Inflammatory macrophage treated with lipopolysaccharide for 1 hour (primary cell): ENCODE measurements at regions not wholly inside any gene's neighbourhood (a gene's known extent, or its start where the extent isn't known, plus 50 kb on each side); places are given as distances from the start of the nearest gene placed in this dataset.

Source experiments
- DNase-seq, 2 donors: peaks; one replicate each; pipeline ENCODE4 v3.0.0-alpha.2; 2020 to 2022

DNA sequence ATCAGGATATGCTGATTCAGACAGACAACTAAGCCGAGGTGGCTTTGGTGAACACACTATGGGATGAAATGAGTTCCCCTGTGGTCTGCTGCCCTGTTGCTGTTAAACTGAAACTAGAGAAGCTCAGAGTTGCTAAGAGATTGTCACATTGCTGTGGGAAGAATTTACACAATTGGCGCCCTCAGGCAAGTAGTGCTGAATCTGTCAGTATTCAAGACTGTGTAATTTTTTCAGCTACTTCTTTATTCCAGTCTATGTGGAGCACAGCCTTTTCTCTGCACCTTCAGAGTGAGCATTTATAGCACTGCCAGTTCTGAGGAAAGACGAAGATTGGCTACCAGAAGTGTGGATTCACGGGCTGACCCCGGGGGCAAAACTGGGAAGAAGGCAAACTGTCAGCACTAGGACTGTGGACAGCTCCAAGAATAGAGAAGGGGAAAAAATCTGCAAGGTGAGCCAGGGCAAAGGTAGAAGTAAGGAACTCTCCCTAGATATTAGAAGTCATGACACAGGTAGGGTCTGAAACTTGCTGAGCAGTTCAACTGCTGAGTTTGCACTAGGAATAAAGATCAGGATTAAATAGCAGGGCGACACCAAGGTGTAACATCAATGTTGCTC lies 218.8 kb upstream of the TMPO start:
- DNase-seq, result no peak

DNA sequence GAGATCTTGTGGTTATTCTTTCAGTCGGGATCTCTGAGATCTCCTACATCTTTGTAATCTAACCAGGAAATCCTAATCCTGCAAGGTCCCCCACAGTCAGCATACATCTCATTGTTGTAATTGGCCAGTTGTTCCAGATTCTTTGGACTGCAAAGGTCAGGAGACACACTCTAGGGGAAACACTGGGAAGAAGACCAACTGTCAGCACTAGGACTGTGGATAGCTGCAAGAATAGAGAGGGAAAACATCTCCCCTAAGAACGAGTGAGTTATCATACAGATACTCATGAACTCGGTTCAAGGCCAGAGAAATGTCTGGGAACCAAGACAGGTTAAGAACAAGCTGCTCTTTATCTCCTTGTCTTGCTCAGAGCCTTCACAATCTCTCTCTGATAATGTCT lies 217.9 kb upstream of the TMPO start:
- DNase-seq, result no peak

DNA sequence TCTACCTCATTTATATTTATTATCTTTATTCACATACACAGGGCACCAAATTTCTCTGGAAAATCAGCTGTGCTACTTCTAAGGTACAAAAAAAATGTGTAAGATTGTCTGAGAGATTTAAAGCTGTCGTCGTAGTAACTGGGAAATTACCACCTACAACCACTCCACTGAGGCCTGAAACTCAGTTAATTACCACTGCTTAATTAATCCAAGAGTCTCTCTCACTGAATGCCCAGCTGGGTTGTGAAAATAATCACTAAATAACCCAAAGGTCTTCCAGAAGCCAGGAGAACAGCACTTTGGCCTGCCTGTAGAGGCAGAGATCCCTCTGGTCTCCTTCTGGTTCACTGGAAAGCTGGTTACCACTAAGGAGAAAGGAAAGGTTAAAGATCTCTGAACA lies 207.2 kb upstream of the TMPO start:
- DNase-seq, result no peak

DNA sequence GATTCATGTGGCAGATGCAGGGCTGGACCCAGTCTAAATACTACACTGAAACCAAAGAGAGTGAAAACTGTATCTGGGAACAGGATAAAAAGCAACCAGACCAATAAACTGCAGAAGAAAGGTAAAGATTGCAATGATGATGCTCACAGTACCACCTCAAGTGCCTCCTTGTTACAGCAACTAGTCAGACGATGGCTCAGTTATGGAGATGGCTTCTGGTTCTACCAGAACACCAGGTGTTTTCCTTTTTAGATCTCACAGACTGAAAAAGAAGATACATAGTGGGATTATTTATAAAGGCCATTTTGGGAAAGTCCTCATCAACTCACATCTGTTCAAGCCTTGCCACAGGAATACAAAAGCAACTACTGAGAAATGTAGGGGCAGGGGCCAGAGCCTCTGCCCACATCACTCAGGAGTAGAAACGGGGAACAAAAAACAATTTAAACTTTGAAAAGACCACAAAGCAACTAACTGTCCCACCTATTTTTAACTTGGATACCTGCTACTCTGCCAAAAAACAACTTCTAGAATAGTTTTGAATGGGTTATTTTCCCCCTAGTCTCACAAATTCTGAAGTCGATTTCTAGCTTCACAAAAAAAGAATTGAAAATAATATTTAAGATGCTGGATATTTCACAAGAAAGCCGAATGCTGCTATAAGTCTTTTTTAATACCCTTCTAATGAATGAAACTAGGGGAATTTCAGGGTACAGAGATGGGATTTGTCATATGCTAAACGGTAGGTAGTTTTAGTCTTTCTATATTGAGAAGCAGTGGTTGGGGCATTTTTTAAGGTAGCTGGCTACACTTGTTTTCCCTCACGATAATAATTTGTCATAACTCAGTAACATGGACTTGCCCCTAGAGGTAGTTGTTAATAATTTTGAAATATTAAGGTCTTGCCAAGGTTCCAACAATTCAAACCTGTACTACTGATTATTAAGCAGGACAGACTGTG lies 197.2 kb upstream of the TMPO start:
- no peak for DNase-seq

DNA sequence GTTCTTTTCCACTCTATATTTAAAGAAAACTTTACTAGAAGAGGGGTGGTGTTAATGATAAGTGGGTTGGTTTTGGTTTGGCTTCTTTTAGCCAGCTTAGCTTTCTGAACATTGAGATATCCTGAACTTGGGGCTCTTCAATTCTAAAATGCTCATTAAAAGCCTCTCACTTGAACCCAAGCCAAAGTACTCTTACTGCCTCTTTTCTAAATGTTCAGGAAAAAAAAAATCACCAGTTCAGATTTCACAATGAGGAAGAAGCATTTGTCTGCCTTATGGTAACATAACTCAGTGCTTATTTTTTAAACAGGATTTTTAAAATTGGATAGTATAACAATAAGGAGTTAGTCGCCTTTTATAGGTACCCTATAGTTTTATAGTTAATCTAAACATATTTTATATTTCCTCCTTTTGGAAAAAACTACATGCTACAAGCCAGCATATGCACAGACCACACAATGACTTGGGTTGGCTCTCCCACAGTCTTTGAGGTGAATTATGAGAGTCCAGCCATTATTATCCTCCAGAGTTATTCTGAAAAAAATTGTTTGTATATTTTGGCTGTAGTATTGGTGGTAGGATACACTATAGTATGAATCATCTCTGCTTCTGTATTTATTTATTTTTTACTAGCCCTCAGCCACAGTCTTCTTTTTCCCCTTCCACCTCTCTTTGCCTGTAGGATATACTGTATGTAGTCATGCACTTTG lies 195.5 kb upstream of the TMPO start:
- DNase-seq, result no peak

DNA sequence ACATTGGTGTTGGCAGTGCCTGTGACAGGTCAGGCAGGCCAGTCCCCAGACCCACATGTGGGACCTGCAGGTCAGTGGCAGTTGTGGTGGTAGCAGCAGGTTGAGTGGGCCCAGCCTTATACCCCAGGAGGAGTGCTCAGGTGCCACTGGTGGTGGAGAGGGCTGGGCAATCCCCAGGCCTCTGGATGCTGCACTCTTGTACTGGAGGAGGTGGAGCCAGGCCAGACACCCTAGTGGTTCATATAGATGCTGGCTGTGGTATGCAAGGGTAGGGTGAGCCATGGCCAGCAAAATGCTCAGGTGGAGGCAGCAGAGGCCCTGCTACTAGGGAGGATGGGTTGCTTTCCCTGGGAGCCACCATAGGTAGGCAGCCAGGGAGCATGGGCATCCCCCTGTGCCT lies 190.4 kb upstream of the TMPO start:
- no peak for DNase-seq

DNA sequence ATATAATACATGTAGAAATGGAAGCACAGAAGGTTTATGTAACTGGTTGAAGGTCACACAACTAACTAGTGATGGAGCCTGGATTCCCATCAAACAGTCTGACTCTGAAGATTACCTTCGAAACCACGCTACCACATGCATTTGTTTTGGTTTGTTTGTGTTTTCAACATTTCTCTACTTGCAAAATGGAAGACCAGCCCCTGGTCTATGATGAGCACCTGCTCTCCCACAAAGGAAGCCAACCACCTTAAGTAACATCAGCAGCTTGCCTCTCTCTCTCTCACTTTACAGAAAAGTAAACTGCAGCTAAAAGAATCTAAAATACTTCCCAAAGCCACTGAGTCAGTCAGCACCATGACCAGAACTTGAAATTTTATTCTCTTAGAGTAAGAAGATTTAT lies 186.9 kb upstream of the TMPO start:
- no peak for DNase-seq

DNA sequence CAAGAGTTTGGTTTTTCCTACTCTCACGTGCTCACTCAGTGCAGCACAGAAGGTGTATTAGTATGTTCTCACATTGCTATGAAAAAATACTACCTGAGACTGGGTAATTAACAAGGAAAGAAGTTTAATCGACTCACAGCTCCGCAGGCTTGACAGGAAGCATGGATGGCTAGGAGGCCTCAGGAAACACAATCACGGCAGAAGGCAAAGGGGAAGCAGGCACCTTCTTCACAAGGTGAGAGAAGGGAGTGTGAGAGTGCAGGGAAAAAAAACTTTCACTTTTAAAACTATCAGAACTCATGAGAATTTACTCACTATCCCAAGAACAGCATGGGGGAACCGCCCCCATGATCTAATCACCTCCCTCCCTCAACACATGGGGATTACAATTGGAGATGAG lies 185.8 kb upstream of the TMPO start:
- no peak for DNase-seq

DNA sequence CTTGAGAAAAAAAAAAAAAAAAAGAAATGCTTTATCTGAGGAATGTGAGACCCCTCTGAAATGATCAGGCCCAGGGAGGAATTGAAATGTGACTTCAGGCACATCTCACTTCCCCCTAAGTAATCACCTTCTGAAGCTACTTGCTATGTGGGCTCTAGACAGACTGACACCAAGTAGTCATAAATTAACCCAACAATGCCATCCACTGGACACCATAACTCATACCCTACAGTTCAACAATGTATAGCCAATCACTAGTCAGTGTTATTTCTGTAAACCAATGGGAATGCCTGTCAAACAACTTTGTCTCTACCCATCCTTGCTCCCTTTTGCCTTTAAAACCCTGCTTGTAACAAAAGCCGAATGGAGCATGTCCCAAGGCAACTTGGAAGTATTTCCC lies 182.7 kb upstream of the TMPO start:
- no peak for DNase-seq

DNA sequence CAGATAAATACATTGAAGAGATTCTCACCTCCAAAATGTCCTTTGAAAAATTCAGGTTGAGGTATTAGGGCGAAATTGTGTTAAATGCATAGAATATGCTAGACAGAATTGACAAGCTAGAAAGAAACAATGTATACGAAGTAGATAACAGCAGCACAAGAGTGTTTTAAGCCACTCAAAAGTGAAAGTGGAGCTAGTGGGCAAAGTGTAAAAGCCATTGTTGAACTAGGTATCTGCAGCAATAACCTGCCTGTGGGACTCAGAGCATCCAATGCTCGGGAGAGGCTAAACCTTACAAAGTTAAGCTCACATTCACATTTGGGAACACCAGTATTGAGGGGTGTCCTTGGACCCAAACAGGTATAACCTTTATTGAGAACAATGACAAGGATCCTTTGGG lies 180.6 kb upstream of the TMPO start:
- no peak for DNase-seq

DNA sequence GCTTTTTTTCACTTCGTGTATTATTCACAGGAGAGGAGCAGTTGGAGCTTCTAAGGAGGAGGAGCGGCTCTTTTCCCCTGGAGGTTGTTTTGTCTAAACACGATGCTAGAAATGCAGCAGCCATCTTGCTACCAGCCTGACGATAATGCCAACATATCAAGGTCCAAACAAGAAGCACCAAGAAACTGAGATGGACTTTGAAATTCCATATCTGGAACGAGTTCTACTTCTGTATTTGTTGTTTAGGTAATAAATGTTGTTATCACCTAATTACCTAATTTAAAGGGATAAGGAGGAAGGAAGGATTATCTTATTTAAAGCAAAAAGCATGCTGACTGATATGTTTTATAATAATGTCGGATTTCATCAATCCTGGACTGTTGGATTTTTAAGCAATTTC lies 174.4 kb upstream of the TMPO start:
- no peak for DNase-seq

DNA sequence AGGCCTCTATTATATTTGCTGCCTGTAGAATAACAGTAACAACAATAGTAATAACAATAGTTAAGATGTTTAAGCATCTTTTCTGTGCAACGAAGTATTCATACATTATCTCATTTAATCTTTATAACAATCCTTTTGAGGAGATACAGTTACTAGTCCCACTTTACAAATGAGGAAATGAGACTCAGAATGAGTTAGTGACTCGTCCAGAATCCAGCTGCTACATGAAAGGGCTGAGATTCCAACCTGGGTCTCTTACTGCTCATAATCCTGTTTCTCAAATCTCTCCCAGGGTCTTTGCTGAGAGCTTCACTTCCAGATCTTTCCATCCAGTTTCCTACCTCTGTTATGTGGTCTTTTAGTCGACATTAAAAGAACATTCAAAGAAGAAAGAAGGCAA lies 173.7 kb upstream of the TMPO start:
- no peak for DNase-seq

DNA sequence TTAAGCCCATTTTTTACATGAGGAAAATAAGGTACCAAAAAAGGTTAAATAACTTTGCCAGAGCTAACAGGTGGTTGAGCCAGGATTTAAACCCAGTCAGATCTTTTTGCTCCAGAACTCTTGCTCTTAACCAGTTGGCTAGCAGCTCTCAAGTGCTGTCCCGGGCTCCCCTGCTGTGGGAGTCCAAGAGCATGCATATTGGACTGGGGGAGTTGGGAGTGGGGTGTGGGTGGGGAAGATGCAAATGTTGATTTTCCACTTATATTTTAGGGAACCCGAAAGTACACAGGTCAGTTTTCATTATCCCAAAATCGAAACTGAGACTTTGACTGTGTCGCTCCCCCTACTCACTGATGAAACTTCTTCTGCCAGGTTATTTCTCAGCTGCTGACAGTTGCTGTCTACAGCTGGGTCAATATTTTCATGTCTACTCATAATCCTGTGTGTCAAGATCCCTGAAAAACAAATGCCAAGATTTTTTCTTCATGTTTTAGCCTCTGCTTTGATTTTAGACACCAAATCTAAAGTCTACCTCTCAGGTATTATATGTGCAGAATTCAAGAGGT lies 172.3 kb upstream of the TMPO start:
- no peak for DNase-seq

DNA sequence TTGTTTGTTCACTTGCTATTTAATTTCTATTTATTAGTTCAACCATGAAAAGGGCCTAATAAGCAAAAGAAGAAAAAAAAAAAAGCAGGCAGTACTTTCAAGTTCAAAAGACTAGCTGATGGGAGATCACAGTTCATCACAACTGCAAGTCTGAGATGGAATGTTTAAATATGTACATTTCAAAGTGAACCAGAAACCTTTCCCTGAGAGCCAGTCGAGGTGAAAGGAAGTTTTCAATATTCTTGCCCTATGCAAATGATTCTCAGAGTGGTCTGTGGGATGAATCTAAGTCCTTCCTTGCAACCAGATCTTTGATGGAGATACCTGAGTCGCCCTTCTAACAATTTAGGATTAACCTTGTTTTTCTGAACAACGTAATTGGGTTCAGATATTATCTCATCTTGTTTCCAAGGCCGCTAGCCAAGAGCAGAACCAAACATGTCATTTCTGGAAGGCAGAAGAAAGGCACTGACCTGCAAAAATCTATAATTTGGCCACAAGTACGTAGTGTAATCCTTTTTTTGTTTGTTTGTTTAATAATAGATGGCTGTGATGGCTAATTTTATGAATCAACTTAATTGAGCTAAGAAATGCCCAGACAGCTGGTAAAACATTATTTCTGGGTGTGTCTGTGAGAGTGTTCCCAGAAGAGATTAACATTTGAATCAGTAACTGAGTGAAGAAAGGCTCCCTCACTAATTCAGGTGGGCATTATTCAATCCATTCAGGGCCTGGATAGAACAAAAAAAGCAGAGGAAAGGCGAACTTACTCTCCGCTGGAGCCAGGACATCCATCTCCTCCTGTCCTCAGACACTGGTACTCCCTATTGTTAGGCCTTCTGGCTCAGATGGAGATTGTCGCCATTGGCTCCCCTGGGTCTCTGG lies 171.1 kb upstream of the TMPO start:
- no peak for DNase-seq

DNA sequence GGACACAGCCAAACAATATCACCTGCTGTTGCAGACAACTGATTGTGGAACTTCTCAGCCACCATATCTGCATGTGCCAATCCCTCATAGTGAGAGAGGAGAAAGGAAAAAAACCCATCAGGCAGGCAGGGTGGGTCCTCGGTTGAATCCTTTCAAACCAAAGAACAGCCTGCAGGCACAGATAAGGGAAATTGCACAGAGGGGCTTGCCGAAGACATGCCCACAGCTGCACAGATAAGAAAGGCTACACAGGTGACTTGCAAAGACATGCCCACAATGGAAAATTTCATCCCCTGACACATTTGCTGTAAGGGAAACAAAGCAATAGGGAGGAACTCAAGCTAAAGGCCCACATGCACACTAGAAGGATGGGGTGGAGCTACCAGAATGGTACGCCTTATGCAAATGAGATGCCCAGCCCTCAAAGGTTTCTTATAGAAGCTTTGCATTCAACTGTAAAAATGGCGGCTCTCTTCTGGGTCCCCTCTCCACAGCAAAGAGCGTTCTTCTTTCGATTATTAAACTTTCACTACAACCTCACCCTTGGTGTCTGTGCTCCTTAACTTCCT lies 170.0 kb upstream of the TMPO start:
- DNase-seq, result no peak

DNA sequence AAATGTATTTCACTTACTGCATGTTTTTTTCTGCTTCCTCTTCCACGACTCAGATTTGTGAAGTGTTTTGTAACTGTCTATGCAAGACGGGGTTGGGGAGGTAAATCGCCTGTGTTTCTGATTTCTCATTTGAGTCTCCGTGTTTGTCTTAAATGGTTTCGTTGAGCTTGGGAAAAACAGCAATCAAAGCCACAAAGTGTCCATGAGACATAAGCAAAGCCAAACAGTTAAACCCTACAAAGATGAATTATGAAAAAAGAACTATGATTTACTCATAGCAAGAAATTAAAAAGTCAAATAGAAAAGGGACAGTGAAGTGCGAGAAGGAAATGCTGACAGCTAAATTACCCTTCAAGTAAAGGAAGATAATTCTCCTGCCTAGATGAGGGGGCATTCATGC lies 164.3 kb upstream of the TMPO start:
- no peak for DNase-seq

DNA sequence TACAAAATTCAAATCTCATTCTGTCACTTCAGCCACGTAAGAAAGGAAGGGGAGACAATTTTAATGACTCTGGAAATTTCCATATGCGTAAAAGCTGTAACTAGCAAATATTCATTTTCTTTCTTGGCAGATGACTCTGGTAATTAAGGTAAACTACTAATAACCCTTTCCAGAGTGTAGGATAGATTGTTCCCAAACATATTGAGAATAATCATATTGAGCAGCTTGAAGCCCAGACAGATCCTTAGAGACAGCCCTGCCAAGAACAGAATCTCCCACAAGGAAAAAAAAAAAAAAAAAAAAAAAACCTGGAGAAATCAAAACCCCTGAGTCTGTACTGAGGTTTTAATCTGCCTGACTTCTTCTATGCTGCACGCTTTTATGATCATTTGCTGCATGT lies 163.6 kb upstream of the TMPO start:
- DNase-seq, result no peak

DNA sequence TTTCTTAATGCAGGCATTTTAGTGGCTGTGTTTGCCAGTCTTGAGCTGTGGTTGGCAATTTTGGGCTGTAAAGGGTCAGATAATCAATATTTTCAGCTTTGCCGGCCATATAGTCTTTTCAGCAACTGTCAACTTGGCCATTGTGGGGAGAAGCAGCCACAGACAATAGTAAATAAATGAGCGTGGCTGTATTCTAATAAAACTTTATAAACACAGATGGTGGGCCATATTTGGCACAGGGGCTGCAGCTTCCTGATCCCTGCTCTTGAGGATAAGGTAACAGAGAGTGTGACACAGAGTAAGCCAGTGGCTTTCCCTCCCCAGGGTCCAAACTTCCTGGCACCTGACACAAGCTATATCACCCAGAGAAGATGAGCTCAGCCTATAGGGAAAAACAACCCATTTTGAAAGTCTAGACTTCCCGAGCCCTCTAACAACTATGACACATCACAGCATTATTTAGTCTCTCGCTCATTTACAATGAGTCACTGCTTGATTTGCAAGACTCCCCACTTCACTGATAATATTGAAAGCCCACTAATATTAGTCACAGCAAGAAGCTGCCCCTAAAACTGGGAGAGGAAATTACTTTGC lies 163.1 kb upstream of the TMPO start:
- peak; percentile 32 to 63 for DNase-seq

DNA sequence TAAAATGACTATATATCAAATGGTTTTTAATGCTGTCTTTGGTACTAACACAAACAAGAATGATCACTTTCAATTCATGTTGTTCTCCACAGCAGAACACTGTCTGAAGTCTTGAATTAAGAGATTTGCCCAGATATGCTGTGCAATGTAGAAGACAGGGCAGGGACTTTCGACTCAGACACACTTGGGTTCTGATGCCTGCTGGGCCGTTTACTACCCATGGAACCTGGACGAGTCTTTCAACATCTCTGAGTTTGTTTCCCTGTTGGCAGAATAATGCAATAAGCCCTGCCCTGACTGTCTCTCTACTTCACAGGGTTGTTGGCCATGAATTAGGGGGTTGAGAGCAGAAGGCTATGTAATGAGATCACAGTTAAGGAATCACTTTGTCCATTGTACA lies 162.6 kb upstream of the TMPO start:
- no peak for DNase-seq

DNA sequence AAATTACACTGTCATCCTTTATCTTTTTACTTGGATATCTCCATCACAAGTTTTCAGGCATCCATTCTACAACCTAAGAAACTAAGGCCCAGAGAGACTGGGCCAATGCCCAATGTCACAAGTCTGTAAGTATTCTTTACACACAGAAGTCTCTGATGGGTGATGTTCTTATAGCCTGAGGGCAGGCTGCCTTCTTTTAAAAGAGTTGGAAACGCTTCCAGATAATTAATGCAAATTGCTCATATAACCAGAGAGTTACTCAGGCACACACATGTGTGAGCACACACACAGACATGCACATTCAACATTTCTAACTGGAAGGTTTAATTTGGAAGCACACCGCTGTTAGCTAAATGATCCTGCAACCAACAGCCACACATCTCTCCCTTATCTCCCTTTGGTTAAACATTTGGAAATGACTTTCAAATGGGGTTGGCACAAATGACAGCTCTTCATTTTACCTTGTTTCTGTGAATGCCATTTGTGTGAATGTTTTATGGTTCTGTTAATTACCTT lies 160.8 kb upstream of the TMPO start:
- no peak for DNase-seq

DNA sequence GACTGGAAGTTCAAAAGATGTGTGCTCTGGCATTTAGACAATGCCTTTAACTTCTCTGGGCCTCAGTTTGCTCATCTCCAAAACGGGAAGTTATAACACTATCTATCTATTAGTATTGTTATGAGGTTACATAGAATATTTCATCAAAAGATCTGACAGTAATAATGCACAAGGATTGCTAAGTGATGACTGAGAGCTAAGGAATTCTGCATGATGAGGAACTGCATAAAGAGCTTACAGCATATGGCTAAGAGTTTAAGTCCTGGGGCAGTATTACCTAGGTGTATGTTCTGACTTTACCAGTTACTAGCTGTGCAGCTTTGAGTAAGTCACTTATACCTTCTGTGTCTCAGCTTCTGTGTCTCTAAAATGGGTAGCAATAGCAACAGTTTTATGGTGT lies 160.1 kb upstream of the TMPO start:
- DNase-seq, result no peak

DNA sequence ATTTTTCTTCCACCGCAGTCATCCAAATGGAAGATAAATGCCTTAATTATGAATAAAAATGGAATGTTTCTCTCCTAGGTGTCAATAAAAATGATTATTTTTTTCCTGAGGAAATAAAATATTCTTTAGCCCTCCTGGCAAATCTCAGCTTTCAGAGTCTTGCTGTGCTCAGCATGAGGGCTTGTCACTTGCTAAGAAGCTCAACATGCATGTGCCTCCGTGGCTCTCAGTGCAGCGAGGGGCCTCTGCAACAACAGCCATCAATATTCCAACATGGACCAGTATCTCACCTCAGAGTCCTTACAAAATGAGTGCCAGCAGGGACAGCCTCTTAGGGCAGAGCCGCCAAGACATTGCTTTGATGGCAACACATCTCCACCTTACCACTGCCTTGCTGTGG lies 159.5 kb upstream of the TMPO start:
- no peak for DNase-seq
